ENCODE measurements at regions not wholly inside any gene's neighbourhood (a gene's known extent, or its start where the extent isn't known, plus 50 kb on each side); places are given as distances from the start of the nearest gene placed in this dataset.

- DNase-seq, result no peak
Measured at GRCh38 chr13:107548338-107548737, 667.0 kb downstream of the LIG4 start.

GRCh38 chr13:107545946-107546502 lies 669.3 kb downstream of the LIG4 start:
- DNase-seq, result peak; percentile 67

GRCh38 chr13:107534548-107534947 lies 680.8 kb downstream of the LIG4 start:
- no peak for DNase-seq

- DNase-seq, result no peak
Measured at GRCh38 chr13:107531816-107532215, 683.5 kb downstream of the LIG4 start.

- no peak for DNase-seq
Measured at GRCh38 chr13:107531180-107531579, 684.2 kb downstream of the LIG4 start.

GRCh38 chr13:107529035-107529434 lies 686.3 kb downstream of the LIG4 start:
- no peak for DNase-seq

- no peak for DNase-seq
Measured at GRCh38 chr13:107518780-107519179, 696.6 kb downstream of the LIG4 start.

GRCh38 chr13:107518292-107518691 lies 697.0 kb downstream of the LIG4 start:
- no peak for DNase-seq

GRCh38 chr13:107516517-107516916 lies 698.8 kb downstream of the LIG4 start:
- DNase-seq, result no peak

GRCh38 chr13:107512551-107512950 lies 702.8 kb downstream of the LIG4 start:
- no peak for DNase-seq

- DNase-seq, result no peak
Measured at GRCh38 chr13:107497661-107498060, 717.7 kb downstream of the LIG4 start.

GRCh38 chr13:107493266-107493665 lies 722.1 kb downstream of the LIG4 start:
- no peak for DNase-seq

- no peak for DNase-seq
Measured at GRCh38 chr13:107482688-107483087, 732.6 kb downstream of the LIG4 start.

- no peak for DNase-seq
Measured at GRCh38 chr13:107480130-107480529, 735.2 kb downstream of the LIG4 start.

- DNase-seq, result no peak
Measured at GRCh38 chr13:107477772-107478379, 737.5 kb downstream of the LIG4 start.

GRCh38 chr13:107475753-107476453 lies 739.4 kb downstream of the LIG4 start:
- no peak for DNase-seq

- DNase-seq, result no peak
Measured at GRCh38 chr13:107473253-107473652, 742.1 kb downstream of the LIG4 start.

GRCh38 chr13:107466326-107467099 lies 748.8 kb downstream of the LIG4 start:
- DNase-seq, result no peak

- DNase-seq, result no peak
Measured at GRCh38 chr13:107462501-107462900, 752.8 kb downstream of the LIG4 start.

GRCh38 chr13:107461751-107462150 lies 753.6 kb downstream of the LIG4 start:
- DNase-seq, result no peak

- DNase-seq, result no peak
Measured at GRCh38 chr13:107459430-107459829, 755.9 kb downstream of the LIG4 start.

- DNase-seq, result peak; percentile 37
Measured at GRCh38 chr13:107458269-107458668, 757.1 kb downstream of the LIG4 start.

- DNase-seq, result peak; percentile 91
Measured at GRCh38 chr13:107457686-107458085, 757.6 kb downstream of the LIG4 start.

GRCh38 chr13:107456431-107456830 lies 758.9 kb downstream of the LIG4 start:
- no peak for DNase-seq

Data from NCI-H774 (cell line).